Chondrocyte (in vitro differentiated cells): ENCODE measurements at regions not wholly inside any gene's neighbourhood (a gene's known extent, or its start where the extent isn't known, plus 50 kb on each side); places are given as distances from the start of the nearest gene placed in this dataset.

Experiments
- DNase-seq: peaks from one replicate; pipeline ENCODE4 v3.0.0; 2021; ENCODE audit warnings: mixed read lengths, low spot score
- H3K27ac Mint-ChIP-seq: one replicate; pipeline ENCODE4 v1.8.0; 2021; ENCODE audit warnings: mild to moderate bottlenecking, moderate library complexity, mixed read lengths; ENCODE audit not compliant: unreplicated experiment
- H3K27me3 Mint-ChIP-seq: 2 replicates; pipeline ENCODE4 v1.8.0; 2021; ENCODE audit warnings: low read depth, mixed read lengths
- H3K36me3 Mint-ChIP-seq: 2 replicates; pipeline ENCODE4 v1.8.0; 2021; ENCODE audit warnings: low read depth, mixed read lengths
- H3K4me1 Mint-ChIP-seq: 2 replicates; pipeline ENCODE4 v1.8.0; 2021; ENCODE audit warnings: low read depth, mild to moderate bottlenecking, mixed read lengths
- H3K4me3 Mint-ChIP-seq: one replicate; pipeline ENCODE4 v1.8.0; 2021; ENCODE audit warnings: mild to moderate bottlenecking, moderate library complexity, mixed read lengths; ENCODE audit not compliant: unreplicated experiment
- H3K9me3 Mint-ChIP-seq: 2 replicates; pipeline ENCODE4 v1.8.0; 2021; ENCODE audit warnings: low read depth, mixed read lengths
- TF ChIP-seq, protein P1 (sequence below): fragments of 200-600 bp; sonication (generic); IDR thresholded peaks from 2 replicates; pipeline ENCODE4 v1.5.0; 2021; ENCODE audit warnings: antibody characterized with exemption, mild to moderate bottlenecking, moderate library complexity

- Mint-ChIP-seq H3K27me3 (peaks cover 44% of the 10 kb centered on the region), H3K4me1 (no peaks in the 10 kb centered on the region), H3K9me3 (no peaks in the 10 kb centered on the region)
These were observed 172.0 kb downstream of the OPA1 start for GRCh38 chr3:193764959-193765358.

DNA sequence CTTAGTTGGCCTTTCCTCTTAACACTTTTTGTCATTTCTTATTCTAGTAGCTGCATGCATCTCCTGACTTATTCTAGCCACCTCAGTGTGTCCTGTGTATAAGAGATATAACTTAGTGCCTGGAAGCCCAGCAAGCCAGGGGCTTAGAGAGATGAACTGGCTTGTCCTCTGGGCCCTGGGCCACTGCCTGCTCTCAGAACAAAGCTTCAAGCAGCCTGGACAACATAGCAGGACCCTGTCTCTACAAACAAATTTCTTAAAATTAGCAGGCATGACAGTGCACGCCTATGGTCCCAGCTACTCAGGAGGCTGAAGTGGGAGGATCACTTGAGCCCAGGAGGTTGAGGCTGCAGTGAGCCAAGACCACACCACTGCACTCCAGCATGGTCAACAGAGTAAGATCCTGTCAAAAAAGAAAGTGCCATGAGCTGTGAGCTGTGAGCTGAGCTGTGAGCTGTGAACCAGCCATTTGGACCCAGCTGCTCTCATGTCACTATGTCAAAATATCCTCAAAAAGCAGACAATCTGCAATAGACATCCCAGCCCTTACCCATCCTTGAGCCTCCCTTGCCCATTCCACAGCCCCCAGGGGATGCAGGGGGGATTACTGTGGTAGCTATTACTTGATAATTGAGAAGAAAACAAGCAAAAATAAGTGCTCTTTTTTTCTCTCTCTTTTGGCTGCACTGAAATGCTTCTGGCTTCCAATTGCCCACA lies 174.5 kb downstream of the OPA1 start:
- no peak overlapping the region for H3K4me3 Mint-ChIP-seq
- no peaks in the 10 kb centered on the region for H3K4me1 Mint-ChIP-seq
- no peaks in the 10 kb centered on the region for H3K9me3 Mint-ChIP-seq
- H3K27me3 Mint-ChIP-seq = peaks cover 56% of the 10 kb centered on the region
- TF ChIP-seq, protein P1, sequence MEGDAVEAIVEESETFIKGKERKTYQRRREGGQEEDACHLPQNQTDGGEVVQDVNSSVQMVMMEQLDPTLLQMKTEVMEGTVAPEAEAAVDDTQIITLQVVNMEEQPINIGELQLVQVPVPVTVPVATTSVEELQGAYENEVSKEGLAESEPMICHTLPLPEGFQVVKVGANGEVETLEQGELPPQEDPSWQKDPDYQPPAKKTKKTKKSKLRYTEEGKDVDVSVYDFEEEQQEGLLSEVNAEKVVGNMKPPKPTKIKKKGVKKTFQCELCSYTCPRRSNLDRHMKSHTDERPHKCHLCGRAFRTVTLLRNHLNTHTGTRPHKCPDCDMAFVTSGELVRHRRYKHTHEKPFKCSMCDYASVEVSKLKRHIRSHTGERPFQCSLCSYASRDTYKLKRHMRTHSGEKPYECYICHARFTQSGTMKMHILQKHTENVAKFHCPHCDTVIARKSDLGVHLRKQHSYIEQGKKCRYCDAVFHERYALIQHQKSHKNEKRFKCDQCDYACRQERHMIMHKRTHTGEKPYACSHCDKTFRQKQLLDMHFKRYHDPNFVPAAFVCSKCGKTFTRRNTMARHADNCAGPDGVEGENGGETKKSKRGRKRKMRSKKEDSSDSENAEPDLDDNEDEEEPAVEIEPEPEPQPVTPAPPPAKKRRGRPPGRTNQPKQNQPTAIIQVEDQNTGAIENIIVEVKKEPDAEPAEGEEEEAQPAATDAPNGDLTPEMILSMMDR = no peak
- no peak overlapping the region for H3K27ac Mint-ChIP-seq
- peaks cover 6% of the 10 kb centered on the region for H3K36me3 Mint-ChIP-seq
- DNase-seq = no peak

More at GRCh38 chr3:193764959-193765358, 172.0 kb downstream of the OPA1 start:
- TF ChIP-seq, protein P1 = no peak
- Mint-ChIP-seq H3K27ac (no peak overlapping the region), H3K4me3 (no peak overlapping the region), H3K36me3 (peaks cover 6% of the 10 kb centered on the region)
- DNase-seq = no peak

GRCh38 chr3:193768070-193768394 lies 175.0 kb downstream of the OPA1 start:
- Mint-ChIP-seq H3K9me3 (no peaks in the 10 kb centered on the region), H3K27me3 (peaks cover 55% of the 10 kb centered on the region), H3K36me3 (peaks cover 3% of the 10 kb centered on the region), H3K4me3 (no peak overlapping the region), H3K4me1 (no peaks in the 10 kb centered on the region), H3K27ac (no peak overlapping the region)
- no peak for DNase-seq
- TF ChIP-seq, protein P1 = no peak

GRCh38 chr3:193769437-193769836 lies 176.4 kb downstream of the OPA1 start:
- Mint-ChIP-seq H3K4me1 (no peaks in the 10 kb centered on the region), H3K4me3 (no peak overlapping the region), H3K27me3 (peaks cover 53% of the 10 kb centered on the region), H3K27ac (no peak overlapping the region), H3K36me3 (no peaks in the 10 kb centered on the region), H3K9me3 (no peaks in the 10 kb centered on the region)
- no peak for DNase-seq
- TF ChIP-seq, protein P1 = no peak

- H3K27ac Mint-ChIP-seq = no peak overlapping the region
- no peak for DNase-seq
- TF ChIP-seq, protein P1 = no peak
These were observed 178.1 kb downstream of the OPA1 start for GRCh38 chr3:193771011-193771652.

More at GRCh38 chr3:193771011-193771652, 178.1 kb downstream of the OPA1 start:
- Mint-ChIP-seq H3K9me3 (no peaks in the 10 kb centered on the region), H3K27me3 (peaks cover 58% of the 10 kb centered on the region), H3K36me3 (no peaks in the 10 kb centered on the region), H3K4me3 (no peak overlapping the region), H3K4me1 (no peaks in the 10 kb centered on the region)
